ENCODE measurements at regions not wholly inside any gene's neighbourhood (a gene's known extent, or its start where the extent isn't known, plus 50 kb on each side); places are given as distances from the start of the nearest gene placed in this dataset.

- no peak for TF ChIP-seq CTCF (IDR thresholded peaks at IDR 0.05)
- TF ChIP-seq ZFX (IDR thresholded peaks at IDR 0.05; ENCODE audit: borderline replicate concordance): no peak
Observed at GRCh38 chrX:45601052-45601451, 400.4 kb upstream of the DIPK2B start.
